Heart right ventricle (tissue), 16 donors: ENCODE measurements at regions not wholly inside any gene's neighbourhood (a gene's known extent, or its start where the extent isn't known, plus 50 kb on each side); places are given as distances from the start of the nearest gene placed in this dataset.
A peak's percentile ranks its signal among the peaks of the same experiment; 100 is the strongest.

Experiments used
- ATAC-seq, 8 donors: fragments of 200-7000 bp; cut with Tn5 transposase; one replicate each; pipeline ENCODE4 v1.9.1; 2020; ENCODE audit warnings: mild to moderate bottlenecking in 8 of 8, moderate library complexity in 8 of 8, moderate number of reproducible peaks in 1 of 8
- DNase-seq, 2 donors: peaks; one replicate each; pipeline ENCODE4 v3.0.0-alpha.2; 2020
- H3K27ac ChIP-seq, 10 donors: fragments of 200-600 bp; sonication (generic) in 2 of 10; one replicate each; pipeline versions ENCODE4 v1.5.0 to v1.8.0; 2020 to 2022; ENCODE audit warnings: mild to moderate bottlenecking in 3 of 10
- H3K27me3 ChIP-seq, 7 donors: fragments of 200-600 bp; one replicate each; pipeline ENCODE4 v1.8.0; 2021 to 2022; ENCODE audit warnings: mild to moderate bottlenecking in 2 of 7
- H3K36me3 ChIP-seq, 9 donors: fragments of 200-600 bp; sonication (generic) in 1 of 9; one replicate each; pipeline versions ENCODE4 v1.5.0 to v1.8.0; 2020 to 2022; ENCODE audit warnings: mild to moderate bottlenecking in 2 of 9
- H3K4me1 ChIP-seq, 9 donors: fragments of 200-600 bp; sonication (generic) in 1 of 9; one replicate each; pipeline versions ENCODE4 v1.5.0 to v1.8.0; 2020 to 2022; ENCODE audit warnings: mild to moderate bottlenecking in 4 of 9
- H3K4me3 ChIP-seq, 10 donors: fragments of 200-600 bp; sonication (generic) in 2 of 10; one replicate each; pipeline versions ENCODE4 v1.5.0 to v1.8.0; 2020 to 2022; ENCODE audit warnings: mild to moderate bottlenecking in 7 of 10, moderate library complexity in 2 of 10
- H3K9me3 ChIP-seq, 11 donors: fragments of 200-600 bp in 10 of 11; sonication (generic) in 2 of 11; one replicate each; pipeline versions ENCODE4 v1.5.0 to v1.8.0; 2013 to 2022; ENCODE audit warnings: mild to moderate bottlenecking in 2 of 11, control low read depth in 1 of 11, moderate library complexity in 1 of 11
- WGBS, 2 donors: extraction: QIAGEN DNeasy Blood & Tissue Kit; methylation state at CpG; one replicate each; pipeline ENCODE4 v1.1.7; 2013; ENCODE audit warnings: inconsistent platforms in 1 of 2; 5-methylcytosine and 5-hydroxymethylcytosine counted together
- intact Hi-C, 10 donors: fragments of 100-400 bp; cut with DNase I; formaldehyde crosslinking; loops; one replicate each; pipeline versions ENCODE4 v1.11.1 to v1.14.2; 2022
- TF ChIP-seq, protein P1 (sequence below), 9 donors: fragments of 200-600 bp; sonication (generic) in 2 of 9; IDR thresholded peaks; one replicate each; pipeline versions ENCODE4 v1.5.0 to v1.8.0; 2021 to 2022; ENCODE audit warnings: antibody characterized with exemption in 9 of 9, mild to moderate bottlenecking in 5 of 9, moderate library complexity in 1 of 9
- donor health status: Arrhythmogenic right ventricular cardiomyopathy.
- donor health status: ischemic (EF 13 %, LVEDD 7.1; RV severe dilation, severe dysfunction).
- donor health status: healthy with polysubstance abuse.
- donor health status: DM: no; HTN: yes; CAD: no.
- donor health status: DM: no; HTN: no; CAD: no.
- donor health status: ischemic (EF 25% LVEDD 6.9; RV normal size, moderate dysfunction).
- donor health status: ischemic (EF 25% LVEDD 5.7; RV mildly dilated, moderate dysfunction).
- donor health status: healthy.
- donor health status: DM: yes; HTN: yes; CAD: no.
- donor health status: Ischemic cardiomyopathy.
- donor health status: ischemic (EF 35%, LVEDD 5.7; RV mildly dilated, moderate dysfunction).
- donor health status: nonischemic (EF 11% LVEDD 7.7; RV severe dilation, severe dysfunction).
- donor health status: DM: yes; HTN: yes; CAD: no.
- donor health status: PGD.
- donor health status: ischemic (EF 29% LVEDD 5.4; RV normal size, mild dysfunction).
- donor health status: nonischemic (EF 23%, LVEDD 6.1; RV moderate dilation, normal function).

GRCh38 chr18:76277801-76278200 lies 217.2 kb downstream of the ZNF516 start:
- Histone ChIP-seq H3K27ac (no peak overlapping the region), H3K27me3 (peaks cover 0 to 18% (median 5%) of the 10 kb centered on the region in 7 donors), H3K4me1 (no peaks in the 10 kb centered on the region), H3K4me3 (no peak overlapping the region), H3K9me3 (peaks cover 0 to 10% (median 0%) of the 10 kb centered on the region in 11 donors), H3K36me3 (no peaks in the 10 kb centered on the region)
- intact Hi-C loops = no loop called here
- no peak for DNase-seq
- WGBS, 2 donors = 61 to 72% methylated on average over 4 of the region's 4 CpGs
- no peak for ATAC-seq
- TF ChIP-seq, protein P1, sequence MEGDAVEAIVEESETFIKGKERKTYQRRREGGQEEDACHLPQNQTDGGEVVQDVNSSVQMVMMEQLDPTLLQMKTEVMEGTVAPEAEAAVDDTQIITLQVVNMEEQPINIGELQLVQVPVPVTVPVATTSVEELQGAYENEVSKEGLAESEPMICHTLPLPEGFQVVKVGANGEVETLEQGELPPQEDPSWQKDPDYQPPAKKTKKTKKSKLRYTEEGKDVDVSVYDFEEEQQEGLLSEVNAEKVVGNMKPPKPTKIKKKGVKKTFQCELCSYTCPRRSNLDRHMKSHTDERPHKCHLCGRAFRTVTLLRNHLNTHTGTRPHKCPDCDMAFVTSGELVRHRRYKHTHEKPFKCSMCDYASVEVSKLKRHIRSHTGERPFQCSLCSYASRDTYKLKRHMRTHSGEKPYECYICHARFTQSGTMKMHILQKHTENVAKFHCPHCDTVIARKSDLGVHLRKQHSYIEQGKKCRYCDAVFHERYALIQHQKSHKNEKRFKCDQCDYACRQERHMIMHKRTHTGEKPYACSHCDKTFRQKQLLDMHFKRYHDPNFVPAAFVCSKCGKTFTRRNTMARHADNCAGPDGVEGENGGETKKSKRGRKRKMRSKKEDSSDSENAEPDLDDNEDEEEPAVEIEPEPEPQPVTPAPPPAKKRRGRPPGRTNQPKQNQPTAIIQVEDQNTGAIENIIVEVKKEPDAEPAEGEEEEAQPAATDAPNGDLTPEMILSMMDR (IDR thresholded peaks at IDR 0.05) = no peak

DNA sequence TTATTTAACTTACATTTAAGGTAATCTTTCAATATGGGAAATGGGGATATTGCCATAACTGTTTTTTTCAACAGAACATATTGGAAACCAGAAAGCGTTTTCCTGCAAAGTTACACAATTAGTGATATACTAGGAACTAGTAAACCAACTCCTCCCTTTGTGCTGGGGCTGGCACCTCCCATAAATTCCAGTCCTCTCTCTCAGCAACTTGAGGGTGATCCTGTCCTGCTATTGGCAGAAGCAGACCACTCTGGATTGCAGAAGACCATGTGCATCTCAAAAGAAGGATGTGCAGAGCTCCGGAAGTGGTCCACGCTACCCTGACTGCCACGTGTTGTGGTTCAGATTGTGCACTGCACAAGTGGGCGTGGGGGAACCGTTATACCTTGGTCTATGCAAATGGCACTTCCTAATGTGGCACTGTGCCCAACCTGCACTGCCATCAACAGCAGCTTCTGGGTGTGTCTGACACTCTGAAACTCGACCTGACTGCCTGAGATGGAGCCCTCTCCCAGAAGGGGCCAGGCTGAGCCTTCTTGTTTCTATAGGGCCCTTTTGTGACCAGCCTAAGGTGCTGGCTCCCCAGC lies 219.2 kb downstream of the ZNF516 start:
- ATAC-seq = no peak
- H3K4me1 ChIP-seq = no peaks in the 10 kb centered on the region
- no peak for DNase-seq
- H3K36me3 ChIP-seq = no peaks in the 10 kb centered on the region
- H3K27ac ChIP-seq = no peak overlapping the region
- TF ChIP-seq, protein P1 (IDR thresholded peaks at IDR 0.05) = no peak
- 61 to 62% methylated on average over 7 of the region's 7 CpGs for WGBS, 2 donors
- no peak overlapping the region for H3K4me3 ChIP-seq
- no peaks in the 10 kb centered on the region for H3K9me3 ChIP-seq
- intact Hi-C loops = no loop called here
- peaks cover 0 to 14% (median 5%) of the 10 kb centered on the region in 7 donors for H3K27me3 ChIP-seq

GRCh38 chr18:76274468-76275289 lies 220.4 kb downstream of the ZNF516 start:
- DNase-seq = peak in 1 of 2 donors; percentile 20
- Histone ChIP-seq H3K27ac (no peak overlapping the region), H3K9me3 (no peaks in the 10 kb centered on the region), H3K36me3 (no peaks in the 10 kb centered on the region), H3K4me1 (no peaks in the 10 kb centered on the region), H3K27me3 (peaks cover 0 to 14% (median 5%) of the 10 kb centered on the region in 7 donors), H3K4me3 (no peak overlapping the region)
- 31 to 36% methylated on average over 19 of the region's 19 CpGs for whole genome bisulfite sequencing, 2 donors
- intact Hi-C loops = no loop called here
- ATAC-seq = peak in 2 of 8 donors; percentile 42 to 70
- TF ChIP-seq, protein P1 (IDR thresholded peaks at IDR 0.05) = peak in 7 of 9 donors; percentile 26 to 52 (median 40)

DNA sequence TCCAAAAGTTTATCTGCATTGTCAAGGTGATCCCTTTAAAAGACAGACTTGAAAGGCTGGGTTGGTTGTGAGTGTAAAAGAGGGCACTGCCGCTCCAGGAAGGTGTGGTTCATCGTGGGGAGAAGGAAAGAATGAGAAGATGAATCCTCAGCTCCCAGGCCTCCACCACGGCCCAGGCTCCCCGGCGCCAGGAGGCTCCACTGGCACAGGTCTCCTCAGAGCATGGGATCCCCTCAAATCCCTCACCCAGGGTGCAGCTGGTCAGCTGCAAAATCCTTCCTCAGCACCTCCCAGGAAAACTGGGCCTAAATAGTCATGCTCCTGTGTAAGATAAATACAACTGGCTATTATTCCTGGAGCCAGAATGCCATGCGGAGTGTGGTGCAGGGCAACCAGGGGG lies 221.1 kb downstream of the ZNF516 start:
- intact Hi-C loops = no loop called here
- TF ChIP-seq, protein P1 (IDR thresholded peaks at IDR 0.05) = no peak
- no peak for ATAC-seq
- Histone ChIP-seq H3K4me3 (no peak overlapping the region), H3K27me3 (peaks cover 0 to 14% (median 5%) of the 10 kb centered on the region in 7 donors), H3K36me3 (no peaks in the 10 kb centered on the region), H3K9me3 (no peaks in the 10 kb centered on the region), H3K27ac (no peak overlapping the region), H3K4me1 (no peaks in the 10 kb centered on the region)
- no peak for DNase-seq
- 91% methylated on average over 6 of the region's 6 CpGs for WGBS, 2 donors
